SK-N-SH treated with all-trans-retinoic acid at 6 μM for 48 hours (cell line): ENCODE measurements at regions not wholly inside any gene's neighbourhood (a gene's known extent, or its start where the extent isn't known, plus 50 kb on each side); places are given as distances from the start of the nearest gene placed in this dataset.

Source experiments
- CREB5 ChIP-seq: fragments of 250-450 bp; sonication (Bioruptor Pico); IDR thresholded peaks from 2 replicates; pipeline ENCODE4 v1.5.1; 2020; ENCODE audit warnings: low read depth, mild to moderate bottlenecking, moderate library complexity
- CSDC2 ChIP-seq: fragments of 250-450 bp; sonication (Bioruptor Pico); IDR thresholded peaks from 2 replicates; pipeline ENCODE4 v1.5.0; 2020; ENCODE audit warnings: mild to moderate bottlenecking, moderate library complexity
- ESRRG ChIP-seq: fragments of 250-450 bp; sonication (Bioruptor Pico); IDR thresholded peaks from 2 replicates; pipeline ENCODE4 v1.6.1; 2021; ENCODE audit warnings: mild to moderate bottlenecking
- GLIS3 ChIP-seq: fragments of 250-450 bp; sonication (Bioruptor Pico); IDR thresholded peaks from 2 replicates; pipeline ENCODE4 v1.5.0; 2020; ENCODE audit warnings: mild to moderate bottlenecking, moderate library complexity
- RARB ChIP-seq: fragments of 250-450 bp; sonication (Bioruptor Pico); IDR thresholded peaks from 2 replicates; pipeline ENCODE4 v1.8.0; 2021; ENCODE audit warnings: mild to moderate bottlenecking, moderate library complexity
- TOX ChIP-seq: fragments of 250-450 bp; sonication (Bioruptor Pico); IDR thresholded peaks from 2 replicates; pipeline ENCODE4 v1.8.0; 2021; ENCODE audit warnings: mild to moderate bottlenecking, moderate library complexity, borderline replicate concordance
- TSHZ2 ChIP-seq: fragments of 250-450 bp; sonication (Bioruptor Pico); IDR thresholded peaks from 2 replicates; pipeline ENCODE4 v1.5.0; 2020; ENCODE audit warnings: mild to moderate bottlenecking, moderate library complexity
- ZC3H10 ChIP-seq: fragments of 250-450 bp; sonication (Bioruptor Pico); IDR thresholded peaks from 2 replicates; pipeline ENCODE4 v1.5.1; 2021; ENCODE audit warnings: mild to moderate bottlenecking, moderate library complexity
- ZFP30 ChIP-seq: fragments of 450-650 bp; formaldehyde crosslinking; IDR thresholded peaks from 2 replicates; pipeline ENCODE4 v1.5.0; 2022; ENCODE audit warnings: mild to moderate bottlenecking, moderate library complexity

GRCh38 chr10:117782276-117782675 is 239.7 kb downstream of the EMX2 start:
- TF ChIP-seq GLIS3 (no peak), CSDC2 (CRISPR knock-in tag) (no peak), CREB5 (CRISPR knock-in tag) (no peak), ZFP30 (no peak), RARB (CRISPR knock-in tag) (no peak), TOX (CRISPR knock-in tag) (no peak), TSHZ2 (CRISPR knock-in tag) (no peak), ZC3H10 (no peak), ESRRG (CRISPR knock-in tag) (no peak)
